SHP77 (cell line): ENCODE measurements at regions not wholly inside any gene's neighbourhood (a gene's known extent, or its start where the extent isn't known, plus 50 kb on each side); places are given as distances from the start of the nearest gene placed in this dataset.

Experiments used
- DNase-seq, 2 experiments: peaks; one replicate each; lab custom pipeline; 2025; lab: John Stamatoyannopoulos, UW

GRCh38 chr2:217090024-217090473 is 230.2 kb upstream of the TNP1 start:
- no peak for DNase-seq

GRCh38 chr2:217086718-217087117 is 226.9 kb upstream of the TNP1 start:
- no peak for DNase-seq

- no peak for DNase-seq
Measured at GRCh38 chr2:217086038-217086522, 226.2 kb upstream of the TNP1 start.

GRCh38 chr2:217085543-217085942 is 225.7 kb upstream of the TNP1 start:
- no peak for DNase-seq

GRCh38 chr2:217081799-217082198 is 221.9 kb upstream of the TNP1 start:
- no peak for DNase-seq

GRCh38 chr2:217079165-217079564 is 219.3 kb upstream of the TNP1 start:
- DNase-seq, result no peak

- DNase-seq, result no peak
Measured at GRCh38 chr2:217077831-217078407, 218.1 kb upstream of the TNP1 start.

- peak; percentile 89 to 94 for DNase-seq
Measured at GRCh38 chr2:217076657-217077232, 216.9 kb upstream of the TNP1 start.

GRCh38 chr2:217076058-217076435 is 216.2 kb upstream of the TNP1 start:
- no peak for DNase-seq

GRCh38 chr2:217075268-217076057 is 215.6 kb upstream of the TNP1 start:
- DNase-seq, result peak in 1 of 2 experiments; percentile 21

- no peak for DNase-seq
Measured at GRCh38 chr2:217074576-217075255, 214.9 kb upstream of the TNP1 start.

GRCh38 chr2:217071416-217071815 is 211.6 kb upstream of the TNP1 start:
- DNase-seq, result no peak

- DNase-seq, result no peak
Measured at GRCh38 chr2:217070611-217071010, 210.7 kb upstream of the TNP1 start.

GRCh38 chr2:217070043-217070430 is 210.2 kb upstream of the TNP1 start:
- no peak for DNase-seq

GRCh38 chr2:217069263-217070042 is 209.6 kb upstream of the TNP1 start:
- DNase-seq, result peak in 1 of 2 experiments; percentile 46

- DNase-seq, result no peak
Measured at GRCh38 chr2:217068677-217069250, 208.9 kb upstream of the TNP1 start.

- no peak for DNase-seq
Measured at GRCh38 chr2:217067787-217068186, 207.9 kb upstream of the TNP1 start.

- no peak for DNase-seq
Measured at GRCh38 chr2:217066510-217067270, 206.8 kb upstream of the TNP1 start.

- no peak for DNase-seq
Measured at GRCh38 chr2:217065695-217066405, 206.0 kb upstream of the TNP1 start.

- DNase-seq, result no peak
Measured at GRCh38 chr2:217065012-217065290, 205.1 kb upstream of the TNP1 start.
